Fibroblast of skin of abdomen (primary cell): ENCODE measurements at regions not wholly inside any gene's neighbourhood (a gene's known extent, or its start where the extent isn't known, plus 50 kb on each side); places are given as distances from the start of the nearest gene placed in this dataset.
"Not testable (repeated sequence)": the region's sequence is repeated elsewhere in the genome, so short reads cannot be mapped to it uniquely, and the experiment has no call there.

Source experiments
- DNase-seq: peaks from one replicate; pipeline ENCODE4 v3.0.0-alpha.2; 2013

DNA sequence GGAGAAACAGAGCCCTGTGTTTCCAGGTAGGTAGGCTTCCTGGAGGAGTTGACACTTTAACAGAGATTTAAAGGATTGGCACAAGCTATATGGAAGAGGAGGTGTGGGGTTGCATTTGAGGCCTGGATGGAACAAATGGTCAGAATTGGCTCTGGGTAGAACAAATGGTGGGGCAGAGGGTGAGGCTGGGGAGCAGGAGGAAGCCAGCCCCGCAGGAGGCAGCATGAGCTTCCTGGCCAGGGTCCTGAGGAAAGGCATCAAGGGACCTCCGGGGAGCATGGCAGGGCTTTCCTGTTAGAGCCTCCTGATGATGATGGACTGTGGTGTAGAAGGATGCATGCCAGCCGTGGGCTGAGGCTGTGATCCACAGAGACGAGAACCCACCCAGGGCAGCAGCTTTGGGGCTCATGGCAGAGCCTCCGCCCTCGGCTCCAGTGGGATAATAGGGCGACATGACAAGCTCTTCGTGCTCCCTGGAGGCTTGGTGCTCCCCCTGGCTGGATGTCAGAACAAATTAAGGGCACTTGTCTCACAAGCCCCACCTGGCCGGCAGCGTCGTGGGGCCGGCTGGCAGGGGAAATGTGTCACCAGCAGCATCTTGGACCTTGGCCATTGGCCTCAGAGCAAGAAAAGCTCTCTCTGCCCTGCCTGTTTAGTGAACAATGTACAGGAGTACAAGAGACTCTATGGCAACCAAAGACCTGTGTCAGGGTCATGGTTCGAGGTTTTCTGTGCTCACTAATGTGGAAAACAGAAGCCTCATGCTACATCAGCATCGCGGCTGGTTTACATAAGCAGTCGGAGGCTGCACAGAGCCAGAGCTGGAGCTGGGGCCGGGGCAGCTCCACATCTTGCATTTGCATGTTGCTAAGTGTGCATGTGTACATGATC, 153.5 kb downstream of the MYCN start:
- DNase-seq, result no peak

DNA sequence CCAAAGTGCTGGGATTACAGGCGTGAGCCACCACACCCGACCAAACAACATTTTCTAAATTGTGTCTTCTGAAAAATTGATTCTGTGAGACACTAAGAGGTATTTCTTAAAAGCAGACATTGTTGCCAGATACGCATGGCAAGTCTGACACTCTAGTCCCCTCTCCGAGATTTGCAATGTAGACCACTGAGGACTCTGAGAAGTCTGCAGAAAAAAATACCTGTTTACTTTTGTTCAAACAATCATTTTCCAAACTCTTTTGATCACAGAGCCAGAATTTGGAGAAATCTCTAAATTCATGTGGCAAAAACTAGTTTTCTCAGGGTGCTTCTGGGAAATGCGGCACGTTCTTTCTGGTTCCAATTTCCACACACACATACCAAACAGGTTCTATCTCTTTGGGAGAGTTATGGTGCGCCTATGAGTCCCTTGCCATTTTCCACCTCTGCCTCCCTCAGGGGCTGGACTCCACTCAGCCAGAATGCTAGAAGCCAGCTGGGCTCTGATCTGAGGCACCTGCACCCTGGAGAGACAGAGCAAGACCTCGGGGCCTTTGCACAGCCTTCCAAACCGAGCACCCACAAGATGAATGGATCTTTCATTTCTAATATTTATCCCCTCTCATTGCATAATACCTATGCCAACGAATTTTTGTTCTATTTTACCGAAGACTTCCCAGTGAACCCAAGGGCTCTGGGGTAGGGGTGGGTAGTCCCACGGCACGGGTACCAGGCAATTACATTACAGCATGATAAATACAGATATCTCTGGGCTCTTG, 152.7 kb downstream of the MYCN start:
- DNase-seq, result no peak

DNA sequence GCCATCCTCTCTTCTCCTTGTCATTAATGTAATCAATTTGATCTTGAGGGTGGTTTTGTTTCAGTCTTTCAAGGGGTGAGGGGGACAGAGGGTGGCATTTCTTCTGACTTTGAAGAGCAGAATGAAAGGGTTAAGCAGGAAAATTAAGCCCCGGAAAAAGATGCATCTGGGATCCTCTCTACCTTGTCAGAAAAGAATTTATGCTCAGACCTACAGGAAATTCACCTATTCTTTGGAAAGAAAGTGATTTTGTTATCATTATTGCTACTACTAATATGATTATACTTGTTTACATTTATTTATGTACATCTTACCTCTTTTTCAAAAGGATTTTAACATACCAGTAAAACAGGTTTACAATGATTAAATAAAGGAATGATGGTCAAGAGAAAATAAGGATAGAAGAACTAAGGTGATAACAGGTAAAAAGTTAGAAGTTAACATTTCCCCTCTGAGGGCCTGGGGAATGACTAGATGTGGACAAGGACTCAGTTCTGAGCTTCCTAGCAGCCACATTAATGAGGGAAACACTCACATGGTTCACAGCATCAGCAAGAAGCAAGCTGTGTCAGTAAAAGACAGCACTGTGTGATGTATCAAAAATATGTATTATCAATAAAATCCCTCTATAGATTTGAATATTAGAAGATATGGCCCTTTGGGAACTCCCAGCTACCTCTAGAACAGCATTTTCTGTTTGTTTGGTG, 151.4 kb downstream of the MYCN start:
- no peak for DNase-seq

- no peak for DNase-seq
These were observed 150.6 kb downstream of the MYCN start for GRCh38 chr2:16090650-16091575.

GRCh38 chr2:16089491-16089890, 149.1 kb downstream of the MYCN start:
- DNase-seq, result not testable (repeated sequence)

DNA sequence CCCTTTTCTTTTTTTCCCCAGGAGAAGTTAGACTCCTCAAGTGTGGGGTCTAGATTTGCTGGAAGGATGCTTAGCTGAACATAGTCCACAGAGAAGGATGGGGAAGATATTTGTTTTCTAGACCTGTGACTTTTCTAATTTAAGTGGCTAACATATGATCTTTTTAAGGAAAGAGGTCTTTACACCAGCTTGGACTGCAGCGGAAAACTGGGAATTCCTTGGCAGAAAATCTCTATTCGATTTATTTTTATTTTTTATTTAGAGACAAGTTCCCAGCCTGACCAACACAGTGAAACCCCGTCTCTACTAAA, 148.4 kb downstream of the MYCN start:
- no peak for DNase-seq

- no peak for DNase-seq
These were observed 147.9 kb downstream of the MYCN start for GRCh38 chr2:16088035-16088801.

- not testable (repeated sequence) for DNase-seq
These were observed 145.8 kb downstream of the MYCN start for GRCh38 chr2:16086136-16086535.

GRCh38 chr2:16085073-16085472, 144.7 kb downstream of the MYCN start:
- DNase-seq, result no peak

DNA sequence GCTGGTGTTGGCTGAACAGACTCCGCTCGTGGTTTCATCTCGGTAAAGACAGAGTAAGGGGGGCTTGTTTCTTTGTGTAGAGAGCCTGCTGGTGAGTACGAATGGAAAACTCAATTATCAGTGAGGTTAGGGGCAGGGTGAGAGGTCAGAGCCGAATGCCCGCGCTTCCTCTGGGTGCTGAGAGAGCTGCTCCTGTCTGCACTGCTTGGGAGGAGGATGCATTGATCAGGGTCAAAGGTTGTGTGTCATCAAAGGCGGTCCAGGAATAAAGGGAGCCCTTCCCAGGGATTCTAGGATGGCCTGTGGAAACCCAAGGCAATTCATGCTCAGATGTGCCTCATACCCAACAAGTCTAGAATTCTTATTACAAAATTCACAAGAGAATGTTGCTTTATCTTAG, 143.9 kb downstream of the MYCN start:
- no peak for DNase-seq

GRCh38 chr2:16082276-16082675, 141.9 kb downstream of the MYCN start:
- DNase-seq, result no peak

- no peak for DNase-seq
These were observed 141.2 kb downstream of the MYCN start for GRCh38 chr2:16081316-16082200.

GRCh38 chr2:16080516-16080915, 140.2 kb downstream of the MYCN start:
- DNase-seq, result no peak

- DNase-seq, result no peak
These were observed 139.7 kb downstream of the MYCN start for GRCh38 chr2:16080071-16080470.

DNA sequence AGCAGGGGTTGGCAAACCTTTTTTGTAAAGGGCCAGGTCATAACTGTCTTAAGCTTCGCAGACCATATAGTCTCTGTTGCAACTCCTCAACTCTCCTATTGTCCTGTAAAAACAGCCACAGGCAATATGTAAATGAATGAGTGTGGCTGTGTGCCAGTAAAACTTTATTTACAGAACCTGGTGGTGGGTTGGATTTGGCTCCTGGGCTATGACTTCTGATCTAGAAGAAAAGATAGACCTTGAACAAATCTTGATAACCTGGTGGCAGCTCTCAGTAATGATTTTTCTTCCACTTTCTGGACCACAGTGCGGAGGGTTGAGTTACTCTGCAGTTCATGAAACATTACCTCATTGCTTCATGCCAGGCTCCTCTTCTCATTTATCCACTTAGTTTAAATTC, 139.3 kb downstream of the MYCN start:
- no peak for DNase-seq

DNA sequence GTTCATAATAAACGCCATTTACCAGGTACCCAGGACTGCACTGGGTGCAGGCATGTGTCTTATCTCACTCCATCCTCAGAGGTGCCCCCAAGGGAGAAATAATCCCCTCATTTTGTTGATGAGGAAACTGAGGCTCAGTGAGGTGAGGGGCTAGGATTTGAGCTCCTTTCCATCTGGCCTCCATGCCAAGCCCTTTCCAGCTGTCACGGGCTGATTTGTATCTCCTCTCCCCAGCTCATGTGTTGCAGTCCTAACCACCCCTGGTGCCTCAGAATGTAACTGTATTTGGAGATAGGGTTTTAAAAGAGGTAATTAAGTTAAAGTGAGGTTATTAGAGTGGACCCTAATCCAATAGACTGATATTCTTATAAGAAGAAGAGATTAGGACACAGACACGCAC, 137.3 kb downstream of the MYCN start:
- no peak for DNase-seq

DNA sequence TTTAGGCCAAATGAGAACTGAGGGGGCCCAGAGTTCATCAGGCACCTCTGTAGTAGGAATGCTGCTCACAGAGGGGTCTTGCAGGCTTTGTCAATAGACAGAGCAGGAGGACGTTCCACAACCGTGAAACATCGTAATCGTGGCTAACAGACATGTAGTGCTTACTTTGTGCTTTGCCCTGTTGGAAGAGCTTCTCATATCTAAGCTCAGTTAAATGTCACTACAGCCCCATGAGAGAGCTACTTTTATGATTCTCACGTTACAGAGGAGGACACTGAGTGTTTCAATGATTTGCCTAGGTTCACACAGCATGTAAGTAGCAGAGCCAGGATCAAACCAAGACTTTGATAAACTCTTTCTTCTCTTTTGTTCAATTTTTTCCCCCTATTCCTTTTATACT, 136.6 kb downstream of the MYCN start:
- DNase-seq, result no peak

GRCh38 chr2:16075045-16076012, 135.0 kb downstream of the MYCN start:
- DNase-seq, result no peak

DNA sequence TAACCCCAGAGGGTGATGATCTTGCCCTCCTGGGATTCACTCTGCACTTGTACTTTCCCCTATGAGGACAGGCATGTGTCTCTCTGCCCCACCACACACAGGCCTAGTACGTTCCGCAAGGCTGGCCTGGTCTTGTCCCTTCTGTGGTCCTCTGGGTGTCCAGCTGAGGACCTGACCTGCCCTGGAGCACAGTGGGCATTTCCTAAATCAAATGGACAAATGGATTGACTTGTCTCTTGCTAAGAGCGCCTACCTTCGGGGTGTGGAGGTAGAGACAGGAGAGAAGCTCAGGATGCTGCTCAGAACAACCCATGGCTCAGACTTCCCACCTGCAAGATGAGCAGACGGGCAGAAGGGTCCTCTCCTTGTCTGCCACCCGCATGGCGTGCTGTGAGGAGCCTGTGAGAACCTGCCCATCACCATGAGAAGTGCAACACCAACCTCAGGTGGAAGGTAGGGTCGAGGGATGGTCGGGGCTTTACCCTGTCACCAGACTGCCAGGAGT, 133.6 kb downstream of the MYCN start:
- DNase-seq, result no peak
